Gastroesophageal sphincter (tissue), 3 donors: ENCODE measurements at regions not wholly inside any gene's neighbourhood (a gene's known extent, or its start where the extent isn't known, plus 50 kb on each side); places are given as distances from the start of the nearest gene placed in this dataset.

Experiments used
- EP300 ChIP-seq: sonication (generic); formaldehyde crosslinking; IDR thresholded peaks from one replicate; pipeline ENCODE4 v1.6.1; 2017; ENCODE audit warnings: antibody characterized with exemption, mild to moderate bottlenecking
- POLR2A ChIP-seq, 2 donors: fragments of 450-650 bp; IDR thresholded peaks; one replicate each; pipeline ENCODE4 v1.6.1; 2017; ENCODE audit warnings: antibody characterized with exemption in 2 of 2, mild to moderate bottlenecking in 2 of 2, moderate library complexity in 1 of 2
- POLR2AphosphoS5 ChIP-seq: sonication (generic); formaldehyde crosslinking; IDR thresholded peaks from one replicate; pipeline ENCODE4 v1.6.1; 2017; ENCODE audit warnings: antibody characterized with exemption
- TF ChIP-seq, protein P1 (sequence below), 4 experiments: fragments of 200-600 bp in 2 of 4; fragments of 450-650 bp in 2 of 4; sonication (generic) in 1 of 4; IDR thresholded peaks; one replicate each; pipeline ENCODE4 v1.5.1; 2017 to 2019; ENCODE audit warnings: antibody characterized with exemption in 4 of 4, mild to moderate bottlenecking in 2 of 4, moderate library complexity in 2 of 4

DNA sequence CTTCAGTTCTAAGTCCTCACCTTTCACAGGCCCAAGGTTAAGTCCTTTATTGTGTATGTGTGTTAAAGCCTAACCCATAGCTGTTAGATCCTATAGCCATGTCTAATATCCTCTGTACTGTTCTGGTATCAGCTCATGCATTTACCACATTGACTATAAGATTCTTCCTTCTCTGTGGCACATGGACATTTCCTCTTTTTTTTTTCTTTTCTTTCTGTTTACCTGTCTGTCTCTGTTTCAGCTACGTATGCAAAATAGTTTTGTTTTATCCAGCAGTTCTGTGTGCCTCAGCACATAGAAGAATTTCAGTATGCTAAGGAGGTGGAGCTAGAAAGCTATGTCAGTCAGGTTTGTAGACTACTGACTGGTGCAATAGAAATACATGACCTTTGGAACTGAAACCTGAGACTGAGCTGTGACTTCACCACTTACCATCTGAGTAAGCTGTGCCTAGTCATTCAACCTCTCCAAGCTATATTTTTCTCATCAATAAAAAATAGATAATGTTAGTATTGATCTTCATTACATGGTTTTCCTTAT lies 155.6 kb upstream of the VLDLR start:
- TF ChIP-seq, protein P1, sequence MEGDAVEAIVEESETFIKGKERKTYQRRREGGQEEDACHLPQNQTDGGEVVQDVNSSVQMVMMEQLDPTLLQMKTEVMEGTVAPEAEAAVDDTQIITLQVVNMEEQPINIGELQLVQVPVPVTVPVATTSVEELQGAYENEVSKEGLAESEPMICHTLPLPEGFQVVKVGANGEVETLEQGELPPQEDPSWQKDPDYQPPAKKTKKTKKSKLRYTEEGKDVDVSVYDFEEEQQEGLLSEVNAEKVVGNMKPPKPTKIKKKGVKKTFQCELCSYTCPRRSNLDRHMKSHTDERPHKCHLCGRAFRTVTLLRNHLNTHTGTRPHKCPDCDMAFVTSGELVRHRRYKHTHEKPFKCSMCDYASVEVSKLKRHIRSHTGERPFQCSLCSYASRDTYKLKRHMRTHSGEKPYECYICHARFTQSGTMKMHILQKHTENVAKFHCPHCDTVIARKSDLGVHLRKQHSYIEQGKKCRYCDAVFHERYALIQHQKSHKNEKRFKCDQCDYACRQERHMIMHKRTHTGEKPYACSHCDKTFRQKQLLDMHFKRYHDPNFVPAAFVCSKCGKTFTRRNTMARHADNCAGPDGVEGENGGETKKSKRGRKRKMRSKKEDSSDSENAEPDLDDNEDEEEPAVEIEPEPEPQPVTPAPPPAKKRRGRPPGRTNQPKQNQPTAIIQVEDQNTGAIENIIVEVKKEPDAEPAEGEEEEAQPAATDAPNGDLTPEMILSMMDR (IDR thresholded peaks at IDR 0.05) = no peak
- no peak for TF ChIP-seq EP300
- no peak for TF ChIP-seq POLR2A (IDR thresholded peaks at IDR 0.05)
- TF ChIP-seq POLR2AphosphoS5 = no peak
